PFSK-1 (cell line): ENCODE measurements at regions not wholly inside any gene's neighbourhood (a gene's known extent, or its start where the extent isn't known, plus 50 kb on each side); places are given as distances from the start of the nearest gene placed in this dataset.

ENCODE experiments used
- FOXP2 ChIP-seq: optimal IDR thresholded peaks from 2 replicates; pipeline ENCODE3; 2011; ENCODE audit warnings: borderline replicate concordance, control low read depth, inconsistent platforms; ENCODE audit not compliant: insufficient read depth; ENCODE audit errors: extremely low read length, extremely low read depth
- POLR2AphosphoS5 ChIP-seq: IDR thresholded peaks from 2 replicates; pipeline ENCODE4 v1.6.1; 2012; ENCODE audit warnings: low read depth, mild to moderate bottlenecking, control low read depth, low read length, moderate library complexity
- REST ChIP-seq, 2 experiments: IDR thresholded peaks; 2 replicates each; pipeline versions ENCODE4 v1.6.1 to v1.8.0; 2011 to 2012; ENCODE audit warnings: low read depth in 2 of 2, low read length in 2 of 2, control low read depth in 1 of 2, inconsistent platforms in 1 of 2, mild to moderate bottlenecking in 1 of 2, moderate library complexity in 1 of 2; ENCODE audit not compliant: insufficient read depth in 1 of 2
- SIN3A ChIP-seq: IDR thresholded peaks from 2 replicates; pipeline ENCODE4 v1.6.1; 2012; ENCODE audit warnings: mild to moderate bottlenecking, low read length, moderate library complexity, borderline replicate concordance; ENCODE audit not compliant: insufficient read depth
- TAF1 ChIP-seq: IDR thresholded peaks from 2 replicates; pipeline ENCODE4 v1.6.1; 2012; ENCODE audit warnings: low read length, control low read depth, borderline replicate concordance; ENCODE audit not compliant: insufficient read depth

- no peak for TF ChIP-seq FOXP2
- TF ChIP-seq TAF1, result no peak
- TF ChIP-seq SIN3A, result no peak
- no peak for TF ChIP-seq POLR2AphosphoS5
- TF ChIP-seq REST (IDR thresholded peaks at IDR 0.05; ENCODE audit: insufficient read depth in 1 of 2, low read depth in 2 of 2, low read length in 2 of 2), result no peak
Observed at GRCh38 chr11:69361048-69361447, 67.1 kb downstream of the MYEOV start.

GRCh38 chr11:69361466-69361865 is 67.5 kb downstream of the MYEOV start:
- TF ChIP-seq REST (IDR thresholded peaks at IDR 0.05; ENCODE audit: insufficient read depth in 1 of 2, low read depth in 2 of 2, low read length in 2 of 2), result no peak
- TF ChIP-seq TAF1, result no peak
- TF ChIP-seq SIN3A, result no peak
- TF ChIP-seq POLR2AphosphoS5, result no peak
- TF ChIP-seq FOXP2, result no peak

GRCh38 chr11:69362315-69362714 is 68.4 kb downstream of the MYEOV start:
- TF ChIP-seq POLR2AphosphoS5, result no peak
- TF ChIP-seq REST (IDR thresholded peaks at IDR 0.05; ENCODE audit: insufficient read depth in 1 of 2, low read depth in 2 of 2, low read length in 2 of 2), result no peak
- TF ChIP-seq TAF1, result no peak
- no peak for TF ChIP-seq FOXP2
- TF ChIP-seq SIN3A, result no peak

GRCh38 chr11:69364921-69365320 is 71.0 kb downstream of the MYEOV start:
- TF ChIP-seq REST (IDR thresholded peaks at IDR 0.05; ENCODE audit: insufficient read depth in 1 of 2, low read depth in 2 of 2, low read length in 2 of 2), result no peak
- TF ChIP-seq FOXP2, result no peak
- TF ChIP-seq TAF1, result no peak
- no peak for TF ChIP-seq SIN3A
- TF ChIP-seq POLR2AphosphoS5, result no peak

- TF ChIP-seq FOXP2, result no peak
- TF ChIP-seq POLR2AphosphoS5, result no peak
- no peak for TF ChIP-seq SIN3A
- no peak for TF ChIP-seq TAF1
- no peak for TF ChIP-seq REST (IDR thresholded peaks at IDR 0.05; ENCODE audit: insufficient read depth in 1 of 2, low read depth in 2 of 2, low read length in 2 of 2)
Observed at GRCh38 chr11:69365558-69365957, 71.6 kb downstream of the MYEOV start.
